Fibroblast of lung (primary cell): ENCODE measurements at regions not wholly inside any gene's neighbourhood (a gene's known extent, or its start where the extent isn't known, plus 50 kb on each side); places are given as distances from the start of the nearest gene placed in this dataset.
"Not testable (repeated sequence)": the region's sequence is repeated elsewhere in the genome, so short reads cannot be mapped to it uniquely, and the experiment has no call there.

Source experiments
- DNase-seq, 2 donors: peaks; one replicate each; pipeline versions ENCODE4 v3.0.0 to v3.0.0-alpha.2; 2010; ENCODE audit warnings: low read depth in 2 of 2
- H2AFZ ChIP-seq: 2 replicates; pipeline ENCODE4 v1.5.1; 2012; ENCODE audit warnings: low read length, control low read depth, inconsistent platforms
- H3K27ac ChIP-seq: 2 replicates; pipeline ENCODE4 v1.5.1; 2011; ENCODE audit warnings: low read length, control low read depth; ENCODE audit not compliant: insufficient read depth
- H3K27me3 ChIP-seq: 2 replicates; pipeline ENCODE4 v1.5.1; 2011; ENCODE audit warnings: mild to moderate bottlenecking, low read length; ENCODE audit not compliant: control insufficient read depth, insufficient read depth
- H3K36me3 ChIP-seq: 2 replicates; pipeline ENCODE4 v1.5.1; 2011; ENCODE audit warnings: low read length; ENCODE audit not compliant: control insufficient read depth, insufficient read depth
- H3K4me1 ChIP-seq: 2 replicates; pipeline ENCODE4 v1.5.1; 2011; ENCODE audit warnings: low read length; ENCODE audit not compliant: control insufficient read depth, insufficient read depth; ENCODE audit errors: extremely low read depth
- H3K4me2 ChIP-seq: 2 replicates; pipeline ENCODE4 v1.5.1; 2011; ENCODE audit warnings: low read length, control low read depth; ENCODE audit not compliant: insufficient read depth; ENCODE audit errors: extremely low read depth
- H3K4me3 ChIP-seq, 4 experiments: fragments of 200-600 bp in 1 of 4; sonication (generic) in 1 of 4; replicated peaks in 1 of 4; 2 replicates each; pipeline ENCODE4 v1.5.1; 2011 to 2016; ENCODE audit warnings: low read length in 4 of 4, low read depth in 3 of 4, mild to moderate bottlenecking in 3 of 4, control low read depth in 2 of 4, inconsistent platforms in 1 of 4, mixed read lengths in 1 of 4; ENCODE audit not compliant: insufficient read depth in 1 of 4; ENCODE audit errors: control extremely low read depth in 1 of 4
- H3K79me2 ChIP-seq: 2 replicates; pipeline ENCODE4 v1.5.1; 2012; ENCODE audit warnings: mild to moderate bottlenecking, low read length, inconsistent platforms; ENCODE audit not compliant: control insufficient read depth, insufficient read depth
- H3K9ac ChIP-seq: 2 replicates; pipeline ENCODE4 v1.5.1; 2011; ENCODE audit warnings: mild to moderate bottlenecking, low read length, control low read depth; ENCODE audit not compliant: insufficient read depth
- H3K9me3 ChIP-seq: 2 replicates; pipeline ENCODE4 v1.5.1; 2012; ENCODE audit warnings: low read depth, low read length; ENCODE audit not compliant: control insufficient read depth, insufficient read depth
- H4K20me1 ChIP-seq: 2 replicates; pipeline ENCODE4 v1.5.1; 2011; ENCODE audit warnings: low read length; ENCODE audit not compliant: control insufficient read depth, insufficient read depth; ENCODE audit errors: extremely low read depth
- CTCF ChIP-seq, 2 donors: IDR thresholded peaks in 1 of 2; conservative IDR thresholded peaks in 1 of 2; 1 replicate in 1 of 2; 2 replicates in 1 of 2; pipeline ENCODE4 v1.5.1; 2011 to 2012; ENCODE audit warnings: low read length in 2 of 2, control low read depth in 1 of 2, inconsistent platforms in 1 of 2, low read depth in 1 of 2, mild to moderate bottlenecking in 1 of 2
- EZH2 ChIP-seq: IDR thresholded peaks from 2 replicates; pipeline ENCODE4 v1.5.1; 2012; ENCODE audit warnings: low read length, control low read depth, mild to moderate bottlenecking; ENCODE audit errors: missing control alignments

GRCh38 chr13:88840085-88840484 lies 1168.9 kb downstream of the SLITRK5 start:
- Histone ChIP-seq H3K36me3 (no peaks in the 10 kb centered on the region), H3K4me2 (no peak overlapping the region), H3K9ac (no peak overlapping the region), H3K4me1 (no peaks in the 10 kb centered on the region), H3K27me3 (no peaks in the 10 kb centered on the region), H3K79me2 (no peaks in the 10 kb centered on the region), H3K9me3 (no peaks in the 10 kb centered on the region), H2AFZ (no peak overlapping the region), H3K27ac (no peak overlapping the region), H4K20me1 (no peaks in the 10 kb centered on the region), H3K4me3 (no peak overlapping the region)
- TF ChIP-seq EZH2, result no peak
- TF ChIP-seq CTCF (conservative IDR thresholded peaks at IDR 0.05 in 1 of 2, IDR thresholded peaks at IDR 0.05 in 1 of 2; ENCODE audit: low read depth in 1 of 2, low read length in 2 of 2), result no peak
- DNase-seq, result no peak

GRCh38 chr13:88852293-88852692 lies 1181.1 kb downstream of the SLITRK5 start:
- H3K27me3 ChIP-seq, H3K9ac ChIP-seq, H3K36me3 ChIP-seq, H3K4me3 ChIP-seq, H3K9me3 ChIP-seq, H3K4me1 ChIP-seq, H4K20me1 ChIP-seq, H3K4me2 ChIP-seq, H2AFZ ChIP-seq, H3K79me2 ChIP-seq, H3K27ac ChIP-seq, DNase-seq: not testable (repeated sequence)

- no peaks in the 10 kb centered on the region for H3K27me3 ChIP-seq
- no peak overlapping the region for H2AFZ ChIP-seq
- no peak overlapping the region for H3K4me3 ChIP-seq
- no peak overlapping the region for H3K9ac ChIP-seq
- no peaks in the 10 kb centered on the region for H4K20me1 ChIP-seq
- no peaks in the 10 kb centered on the region for H3K9me3 ChIP-seq
- no peaks in the 10 kb centered on the region for H3K4me1 ChIP-seq
- TF ChIP-seq CTCF (conservative IDR thresholded peaks at IDR 0.05 in 1 of 2, IDR thresholded peaks at IDR 0.05 in 1 of 2; ENCODE audit: low read depth in 1 of 2, low read length in 2 of 2), result no peak
- no peak overlapping the region for H3K27ac ChIP-seq
- no peaks in the 10 kb centered on the region for H3K36me3 ChIP-seq
- DNase-seq, result peak; percentile 0 to 54
- H3K79me2 ChIP-seq, result no peaks in the 10 kb centered on the region
- no peak overlapping the region for H3K4me2 ChIP-seq
Observed at GRCh38 chr13:88857256-88857655, 1186.1 kb downstream of the SLITRK5 start.
